Choroid plexus epithelial cell (primary cell): ENCODE measurements at regions not wholly inside any gene's neighbourhood (a gene's known extent, or its start where the extent isn't known, plus 50 kb on each side); places are given as distances from the start of the nearest gene placed in this dataset.

ENCODE experiments used
- DNase-seq: peaks from one replicate; pipeline ENCODE4 v3.0.0-alpha.2; 2010; ENCODE audit warnings: low read depth
- H3K4me3 ChIP-seq: 2 replicates; pipeline ENCODE4 v1.5.1; 2011; ENCODE audit warnings: low read depth, mild to moderate bottlenecking, control low read depth, low read length, moderate library complexity
- CTCF ChIP-seq: conservative IDR thresholded peaks from 2 replicates; pipeline ENCODE4 v1.5.1; 2011; ENCODE audit warnings: low read depth, mild to moderate bottlenecking, control low read depth, inconsistent platforms, low read length, moderate library complexity

GRCh38 chr11:10358696-10359095 is 53.8 kb downstream of the ADM start:
- DNase-seq: no peak
- TF ChIP-seq CTCF: no peak
- H3K4me3 ChIP-seq: no peak overlapping the region

GRCh38 chr11:10359171-10359570 is 54.3 kb downstream of the ADM start:
- no peak for TF ChIP-seq CTCF
- no peak for DNase-seq
- no peak overlapping the region for H3K4me3 ChIP-seq

GRCh38 chr11:10360835-10361234 is 56.0 kb downstream of the ADM start:
- no peak for TF ChIP-seq CTCF
- H3K4me3 ChIP-seq: no peak overlapping the region
- no peak for DNase-seq

GRCh38 chr11:10365045-10365444 is 60.2 kb downstream of the ADM start:
- TF ChIP-seq CTCF: no peak
- no peak for DNase-seq

GRCh38 chr11:10366568-10367331 is 61.9 kb downstream of the ADM start:
- TF ChIP-seq CTCF: peak; percentile 98
- peak; percentile 100 for DNase-seq
- no peak overlapping the region for H3K4me3 ChIP-seq

More at GRCh38 chr11:10365045-10365444, 60.2 kb downstream of the ADM start:
- H3K4me3 ChIP-seq: no peak overlapping the region

- no peak overlapping the region for H3K4me3 ChIP-seq
- TF ChIP-seq CTCF: no peak
- no peak for DNase-seq
Observed at GRCh38 chr11:10371926-10372641, 67.2 kb downstream of the ADM start.

GRCh38 chr11:10373340-10373739 is 68.5 kb downstream of the ADM start:
- DNase-seq: peak; percentile 55
- H3K4me3 ChIP-seq: no peak overlapping the region
- TF ChIP-seq CTCF: no peak
